Gastrocnemius medialis (tissue), 4 donors: ENCODE measurements at regions not wholly inside any gene's neighbourhood (a gene's known extent, or its start where the extent isn't known, plus 50 kb on each side); places are given as distances from the start of the nearest gene placed in this dataset.

Experiments
- ATAC-seq, 2 donors: fragments of 150-250 bp; one replicate each; pipeline ENCODE4 v1.9.1; 2016
- DNase-seq, 2 donors: peaks; one replicate each; pipeline ENCODE4 v3.0.0-alpha.2; 2019
- H3K27ac ChIP-seq, 4 donors: fragments of 200-600 bp; sonication (generic); 1 replicate in 1 of 4; 2 replicates in 3 of 4; pipeline ENCODE4 v1.5.1; 2016 to 2018; ENCODE audit warnings: mild to moderate bottlenecking in 2 of 4, moderate library complexity in 1 of 4
- H3K27me3 ChIP-seq, 3 donors: fragments of 200-600 bp; sonication (generic) in 2 of 3; 1 replicate in 1 of 3; 2 replicates in 2 of 3; pipeline versions ENCODE4 v1.5.1 to v1.6.0; 2016 to 2019; ENCODE audit warnings: mild to moderate bottlenecking in 1 of 3, moderate library complexity in 1 of 3
- H3K36me3 ChIP-seq, 2 donors: fragments of 200-600 bp; sonication (generic) in 1 of 2; one replicate each; pipeline ENCODE4 v1.5.1; 2017 to 2018
- H3K4me1 ChIP-seq, 2 donors: fragments of 200-600 bp; sonication (generic) in 1 of 2; one replicate each; pipeline ENCODE4 v1.5.1; 2016 to 2017; ENCODE audit warnings: mild to moderate bottlenecking in 2 of 2
- H3K4me3 ChIP-seq, 4 donors: fragments of 200-600 bp; sonication (generic) in 3 of 4; 1 replicate in 1 of 4; 2 replicates in 3 of 4; pipeline ENCODE4 v1.5.1; 2016 to 2019; ENCODE audit warnings: mild to moderate bottlenecking in 2 of 4
- H3K9me3 ChIP-seq, 3 donors: fragments of 200-600 bp; sonication (generic) in 2 of 3; 1 replicate in 1 of 3; 2 replicates in 2 of 3; pipeline ENCODE4 v1.5.1; 2016 to 2019
- POLR2A ChIP-seq, 2 donors: fragments of 450-650 bp; IDR thresholded peaks; one replicate each; pipeline ENCODE4 v1.6.1; 2017; ENCODE audit warnings: antibody characterized with exemption in 2 of 2, mild to moderate bottlenecking in 2 of 2, moderate library complexity in 2 of 2
- in situ Hi-C, 4 donors: fragments of 200-750 bp; cut with MboI; loops; one replicate each; pipeline versions ENCODE4 v1.15.0 to v1.8.0; 2017; ENCODE audit warnings: low sequenced_read_pairs in 4 of 4
- intact Hi-C: fragments of 100-400 bp; cut with DNase I; formaldehyde crosslinking; loops from one replicate; pipeline ENCODE4 v1.15.1; 2023; ENCODE audit warnings: low total_unique reads
- TF ChIP-seq, protein P1 (sequence below), 5 experiments: fragments of 450-650 bp in 3 of 5; fragments of 200-600 bp in 2 of 5; sonication (generic) in 2 of 5; IDR thresholded peaks in 4 of 5; conservative IDR thresholded peaks in 1 of 5; 1 replicate in 4 of 5; 2 replicates in 1 of 5; pipeline ENCODE4 v1.5.1; 2016 to 2019; ENCODE audit warnings: antibody characterized with exemption in 5 of 5, mild to moderate bottlenecking in 3 of 5, moderate library complexity in 3 of 5

- no peak for ATAC-seq
- no peak overlapping the region for H3K27ac ChIP-seq
- H3K27me3 ChIP-seq: no peaks in the 10 kb centered on the region
- H3K4me1 ChIP-seq: no peaks in the 10 kb centered on the region
- no peaks in the 10 kb centered on the region for H3K9me3 ChIP-seq
- no peaks in the 10 kb centered on the region for H3K36me3 ChIP-seq
- TF ChIP-seq POLR2A (IDR thresholded peaks at IDR 0.05): no peak
- TF ChIP-seq, protein P1, sequence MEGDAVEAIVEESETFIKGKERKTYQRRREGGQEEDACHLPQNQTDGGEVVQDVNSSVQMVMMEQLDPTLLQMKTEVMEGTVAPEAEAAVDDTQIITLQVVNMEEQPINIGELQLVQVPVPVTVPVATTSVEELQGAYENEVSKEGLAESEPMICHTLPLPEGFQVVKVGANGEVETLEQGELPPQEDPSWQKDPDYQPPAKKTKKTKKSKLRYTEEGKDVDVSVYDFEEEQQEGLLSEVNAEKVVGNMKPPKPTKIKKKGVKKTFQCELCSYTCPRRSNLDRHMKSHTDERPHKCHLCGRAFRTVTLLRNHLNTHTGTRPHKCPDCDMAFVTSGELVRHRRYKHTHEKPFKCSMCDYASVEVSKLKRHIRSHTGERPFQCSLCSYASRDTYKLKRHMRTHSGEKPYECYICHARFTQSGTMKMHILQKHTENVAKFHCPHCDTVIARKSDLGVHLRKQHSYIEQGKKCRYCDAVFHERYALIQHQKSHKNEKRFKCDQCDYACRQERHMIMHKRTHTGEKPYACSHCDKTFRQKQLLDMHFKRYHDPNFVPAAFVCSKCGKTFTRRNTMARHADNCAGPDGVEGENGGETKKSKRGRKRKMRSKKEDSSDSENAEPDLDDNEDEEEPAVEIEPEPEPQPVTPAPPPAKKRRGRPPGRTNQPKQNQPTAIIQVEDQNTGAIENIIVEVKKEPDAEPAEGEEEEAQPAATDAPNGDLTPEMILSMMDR (IDR thresholded peaks at IDR 0.05 in 4 of 5, conservative IDR thresholded peaks at IDR 0.05 in 1 of 5): no peak
- DNase-seq: no peak
- in situ Hi-C loops (no loop called here), intact Hi-C loops (no loop called here)
- no peak overlapping the region for H3K4me3 ChIP-seq
Observed at GRCh38 chr2:150631236-150631821, 143.9 kb upstream of the RND3 start.

- Histone ChIP-seq H3K4me3 (no peak overlapping the region), H3K36me3 (no peaks in the 10 kb centered on the region), H3K27ac (no peak overlapping the region), H3K9me3 (no peaks in the 10 kb centered on the region), H3K27me3 (no peaks in the 10 kb centered on the region), H3K4me1 (no peaks in the 10 kb centered on the region)
- TF ChIP-seq, protein P1 (IDR thresholded peaks at IDR 0.05 in 4 of 5, conservative IDR thresholded peaks at IDR 0.05 in 1 of 5): no peak
- TF ChIP-seq POLR2A (IDR thresholded peaks at IDR 0.05): no peak
- DNase-seq (no peak), ATAC-seq (no peak)
- in situ Hi-C loops (no loop called here), intact Hi-C loops (no loop called here)
Observed at GRCh38 chr2:150630587-150631235, 143.2 kb upstream of the RND3 start.

DNA sequence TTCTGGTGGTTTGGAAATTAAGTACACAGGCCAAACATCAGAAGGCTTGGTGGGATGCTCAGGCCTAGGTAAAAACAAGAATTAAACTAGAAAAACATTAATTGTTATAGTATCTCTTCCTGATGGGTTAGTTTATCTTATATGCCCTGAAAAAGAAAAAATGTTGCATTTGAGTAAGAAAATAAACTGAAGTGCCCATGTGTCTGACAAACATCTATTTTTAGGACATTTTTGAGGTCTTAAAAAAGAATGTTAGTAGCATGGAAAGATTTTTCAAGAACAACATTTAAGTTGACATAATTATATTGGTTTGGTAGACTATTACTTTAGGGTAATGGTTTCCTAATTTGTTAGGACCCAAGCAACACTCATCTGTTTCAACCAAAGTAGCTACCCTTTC is 140.1 kb upstream of the RND3 start:
- in situ Hi-C loops (no loop called here), intact Hi-C loops (no loop called here)
- no peak for ATAC-seq
- no peaks in the 10 kb centered on the region for H3K4me1 ChIP-seq
- H3K27ac ChIP-seq: no peak overlapping the region
- no peak overlapping the region for H3K4me3 ChIP-seq
- H3K9me3 ChIP-seq: no peaks in the 10 kb centered on the region
- no peaks in the 10 kb centered on the region for H3K27me3 ChIP-seq
- TF ChIP-seq, protein P1 (IDR thresholded peaks at IDR 0.05 in 4 of 5, conservative IDR thresholded peaks at IDR 0.05 in 1 of 5): no peak
- no peak for TF ChIP-seq POLR2A (IDR thresholded peaks at IDR 0.05)
- H3K36me3 ChIP-seq: no peaks in the 10 kb centered on the region
- no peak for DNase-seq

- intact Hi-C loops: no loop called here
- H3K9me3 ChIP-seq: no peaks in the 10 kb centered on the region
- no peak overlapping the region for H3K4me3 ChIP-seq
- peaks cover 0 to 2% of the 10 kb centered on the region in 2 donors for H3K4me1 ChIP-seq
- no peaks in the 10 kb centered on the region for H3K36me3 ChIP-seq
- no peak overlapping the region for H3K27ac ChIP-seq
- no peak for DNase-seq
- ATAC-seq: no peak
- in situ Hi-C loops: no loop called here
- no peaks in the 10 kb centered on the region for H3K27me3 ChIP-seq
- TF ChIP-seq, protein P1 (IDR thresholded peaks at IDR 0.05 in 4 of 5, conservative IDR thresholded peaks at IDR 0.05 in 1 of 5): no peak
- no peak for TF ChIP-seq POLR2A (IDR thresholded peaks at IDR 0.05)
Observed at GRCh38 chr2:150626934-150627411, 139.5 kb upstream of the RND3 start.
